C4-2B (cell line): ENCODE measurements at regions not wholly inside any gene's neighbourhood (a gene's known extent, or its start where the extent isn't known, plus 50 kb on each side); places are given as distances from the start of the nearest gene placed in this dataset.

Experiments used
- ZFX ChIP-seq: fragments of 450-650 bp; IDR thresholded peaks from 2 replicates; pipeline ENCODE4 v1.6.1; 2017
- TF ChIP-seq, protein P1 (sequence below): fragments of 450-650 bp; conservative IDR thresholded peaks from 2 replicates; pipeline ENCODE4 v1.5.1; 2017; ENCODE audit warnings: mild to moderate bottlenecking

DNA sequence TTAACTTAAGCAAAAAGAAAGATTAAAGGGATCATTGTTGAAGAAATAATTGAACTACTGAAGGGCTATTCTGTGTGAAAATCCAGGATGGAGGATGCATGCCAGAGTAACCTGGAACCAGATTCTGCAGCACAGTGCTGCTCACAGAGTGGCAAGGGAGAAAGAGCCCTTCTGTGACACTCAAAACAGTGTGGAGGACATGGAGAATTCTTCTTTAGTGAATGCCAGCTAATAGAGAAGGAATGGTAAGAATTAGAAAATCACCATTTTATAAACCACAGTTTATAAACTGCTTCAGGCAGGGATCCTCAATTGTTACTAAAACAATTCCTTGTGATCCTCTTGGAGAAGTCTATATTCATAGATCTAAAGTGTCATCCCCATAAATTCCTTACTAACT lies 70.4 kb upstream of the ARHGEF26 start:
- TF ChIP-seq, protein P1, sequence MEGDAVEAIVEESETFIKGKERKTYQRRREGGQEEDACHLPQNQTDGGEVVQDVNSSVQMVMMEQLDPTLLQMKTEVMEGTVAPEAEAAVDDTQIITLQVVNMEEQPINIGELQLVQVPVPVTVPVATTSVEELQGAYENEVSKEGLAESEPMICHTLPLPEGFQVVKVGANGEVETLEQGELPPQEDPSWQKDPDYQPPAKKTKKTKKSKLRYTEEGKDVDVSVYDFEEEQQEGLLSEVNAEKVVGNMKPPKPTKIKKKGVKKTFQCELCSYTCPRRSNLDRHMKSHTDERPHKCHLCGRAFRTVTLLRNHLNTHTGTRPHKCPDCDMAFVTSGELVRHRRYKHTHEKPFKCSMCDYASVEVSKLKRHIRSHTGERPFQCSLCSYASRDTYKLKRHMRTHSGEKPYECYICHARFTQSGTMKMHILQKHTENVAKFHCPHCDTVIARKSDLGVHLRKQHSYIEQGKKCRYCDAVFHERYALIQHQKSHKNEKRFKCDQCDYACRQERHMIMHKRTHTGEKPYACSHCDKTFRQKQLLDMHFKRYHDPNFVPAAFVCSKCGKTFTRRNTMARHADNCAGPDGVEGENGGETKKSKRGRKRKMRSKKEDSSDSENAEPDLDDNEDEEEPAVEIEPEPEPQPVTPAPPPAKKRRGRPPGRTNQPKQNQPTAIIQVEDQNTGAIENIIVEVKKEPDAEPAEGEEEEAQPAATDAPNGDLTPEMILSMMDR, result no peak
- TF ChIP-seq ZFX, result no peak
